Prostate gland (tissue), 2 donors: ENCODE measurements at regions not wholly inside any gene's neighbourhood (a gene's known extent, or its start where the extent isn't known, plus 50 kb on each side); places are given as distances from the start of the nearest gene placed in this dataset.

ENCODE experiments used
- CTCF ChIP-seq, 4 experiments: fragments of 200-600 bp in 2 of 4; fragments of 450-650 bp in 2 of 4; sonication (generic) in 2 of 4; IDR thresholded peaks; 1 replicate in 3 of 4; 2 replicates in 1 of 4; pipeline ENCODE4 v1.5.1; 2016 to 2019; ENCODE audit warnings: antibody characterized with exemption in 4 of 4, mild to moderate bottlenecking in 2 of 4, moderate library complexity in 2 of 4
- POLR2A ChIP-seq: fragments of 450-650 bp; IDR thresholded peaks from one replicate; pipeline ENCODE4 v1.6.1; 2016; ENCODE audit warnings: antibody characterized with exemption, mild to moderate bottlenecking
- POLR2AphosphoS5 ChIP-seq: sonication (generic); formaldehyde crosslinking; IDR thresholded peaks from one replicate; pipeline ENCODE4 v1.6.1; 2017; ENCODE audit warnings: antibody characterized with exemption

- TF ChIP-seq CTCF (IDR thresholded peaks at IDR 0.05) (no peak), POLR2A (no peak), POLR2AphosphoS5 (no peak)
These were observed 179.9 kb upstream of the KLF4 start for GRCh38 chr9:107669422-107669821.
